Tibial nerve (tissue), 4 donors: ENCODE measurements at regions not wholly inside any gene's neighbourhood (a gene's known extent, or its start where the extent isn't known, plus 50 kb on each side); places are given as distances from the start of the nearest gene placed in this dataset.

Source experiments
- EP300 ChIP-seq, 2 donors: sonication (generic); formaldehyde crosslinking; IDR thresholded peaks; one replicate each; pipeline ENCODE4 v1.6.1; 2017; ENCODE audit warnings: antibody characterized with exemption in 2 of 2, mild to moderate bottlenecking in 1 of 2
- POLR2A ChIP-seq, 2 donors: fragments of 450-650 bp; IDR thresholded peaks; one replicate each; pipeline ENCODE4 v1.6.1; 2017; ENCODE audit warnings: antibody characterized with exemption in 2 of 2, mild to moderate bottlenecking in 2 of 2, moderate library complexity in 2 of 2
- TF ChIP-seq, protein P1 (sequence below), 5 experiments: fragments of 200-600 bp in 3 of 5; fragments of 450-650 bp in 2 of 5; sonication (generic) in 3 of 5; IDR thresholded peaks; one replicate each; pipeline ENCODE4 v1.5.1; 2016 to 2019; ENCODE audit warnings: antibody characterized with exemption in 5 of 5, mild to moderate bottlenecking in 3 of 5, moderate library complexity in 2 of 5

DNA sequence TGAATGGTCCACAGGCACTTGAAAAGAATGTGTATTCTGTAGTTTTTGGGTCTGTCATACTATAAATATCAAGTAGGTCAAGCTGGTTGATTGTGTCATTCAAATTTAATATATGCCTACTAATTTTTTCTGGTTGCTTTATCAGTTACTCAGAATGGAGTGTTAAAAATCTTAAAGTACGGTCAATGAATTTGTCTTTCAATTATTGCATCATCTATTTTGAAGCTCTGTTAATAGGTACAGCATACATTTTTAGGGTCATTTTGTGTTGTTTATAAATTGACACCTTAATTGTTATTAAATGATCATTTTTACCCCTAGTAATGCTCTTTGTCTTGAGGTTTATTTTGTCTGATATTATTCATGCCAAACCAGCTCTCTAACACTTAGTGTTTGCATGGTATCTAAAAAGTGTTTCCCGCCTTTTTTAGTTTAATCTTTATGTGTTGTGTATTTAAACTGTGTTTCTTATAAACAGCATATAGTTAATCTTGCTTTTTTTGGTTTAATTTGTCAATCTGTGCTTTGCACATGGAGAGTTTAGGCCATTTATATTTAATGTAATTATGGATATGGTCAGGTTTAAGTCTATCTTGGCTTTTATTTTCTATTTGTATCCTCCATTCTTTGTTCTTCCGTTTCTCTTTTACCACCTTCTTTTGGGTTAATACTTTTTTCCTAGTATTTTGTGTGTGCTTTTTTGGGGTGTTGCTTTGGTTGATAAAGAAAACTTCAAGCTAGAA lies 204.9 kb upstream of the EEF2KMT start:
- TF ChIP-seq EP300 (IDR thresholded peaks at IDR 0.05) = no peak
- no peak for TF ChIP-seq POLR2A (IDR thresholded peaks at IDR 0.05)
- TF ChIP-seq, protein P1, sequence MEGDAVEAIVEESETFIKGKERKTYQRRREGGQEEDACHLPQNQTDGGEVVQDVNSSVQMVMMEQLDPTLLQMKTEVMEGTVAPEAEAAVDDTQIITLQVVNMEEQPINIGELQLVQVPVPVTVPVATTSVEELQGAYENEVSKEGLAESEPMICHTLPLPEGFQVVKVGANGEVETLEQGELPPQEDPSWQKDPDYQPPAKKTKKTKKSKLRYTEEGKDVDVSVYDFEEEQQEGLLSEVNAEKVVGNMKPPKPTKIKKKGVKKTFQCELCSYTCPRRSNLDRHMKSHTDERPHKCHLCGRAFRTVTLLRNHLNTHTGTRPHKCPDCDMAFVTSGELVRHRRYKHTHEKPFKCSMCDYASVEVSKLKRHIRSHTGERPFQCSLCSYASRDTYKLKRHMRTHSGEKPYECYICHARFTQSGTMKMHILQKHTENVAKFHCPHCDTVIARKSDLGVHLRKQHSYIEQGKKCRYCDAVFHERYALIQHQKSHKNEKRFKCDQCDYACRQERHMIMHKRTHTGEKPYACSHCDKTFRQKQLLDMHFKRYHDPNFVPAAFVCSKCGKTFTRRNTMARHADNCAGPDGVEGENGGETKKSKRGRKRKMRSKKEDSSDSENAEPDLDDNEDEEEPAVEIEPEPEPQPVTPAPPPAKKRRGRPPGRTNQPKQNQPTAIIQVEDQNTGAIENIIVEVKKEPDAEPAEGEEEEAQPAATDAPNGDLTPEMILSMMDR (IDR thresholded peaks at IDR 0.05) = no peak
